ENCODE measurements at regions not wholly inside any gene's neighbourhood (a gene's known extent, or its start where the extent isn't known, plus 50 kb on each side); places are given as distances from the start of the nearest gene placed in this dataset.

GRCh38 chr6:153787341-153787606, 251.8 kb upstream of the OPRM1 start:
- peak; percentile 23 for DNase-seq (ENCODE audit: low spot score)

GRCh38 chr6:153781306-153781705, 257.7 kb upstream of the OPRM1 start:
- DNase-seq (ENCODE audit: low spot score): no peak

- DNase-seq (ENCODE audit: low spot score): no peak
These were observed 259.0 kb upstream of the OPRM1 start for GRCh38 chr6:153780011-153780410.

DNA sequence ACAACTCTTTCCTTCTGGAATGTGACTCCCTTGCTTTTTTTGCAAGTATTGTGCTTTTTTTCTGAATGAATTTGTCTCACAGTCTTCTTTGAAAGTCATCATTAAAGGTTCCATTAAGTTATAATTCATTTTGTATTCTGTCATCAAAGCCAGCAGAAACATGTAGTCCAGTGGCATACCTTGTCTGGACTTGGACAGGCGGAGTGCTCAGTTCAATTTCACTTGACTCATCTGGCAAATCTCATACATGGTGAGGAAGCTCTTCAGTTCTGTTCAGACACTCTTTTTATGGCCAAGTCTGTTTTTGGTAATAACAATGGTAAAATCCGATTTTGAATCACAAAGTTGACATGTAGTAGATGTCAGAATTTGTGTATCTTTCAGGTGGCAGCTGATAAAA, 260.8 kb upstream of the OPRM1 start:
- no peak for DNase-seq (ENCODE audit: low spot score)

DNA sequence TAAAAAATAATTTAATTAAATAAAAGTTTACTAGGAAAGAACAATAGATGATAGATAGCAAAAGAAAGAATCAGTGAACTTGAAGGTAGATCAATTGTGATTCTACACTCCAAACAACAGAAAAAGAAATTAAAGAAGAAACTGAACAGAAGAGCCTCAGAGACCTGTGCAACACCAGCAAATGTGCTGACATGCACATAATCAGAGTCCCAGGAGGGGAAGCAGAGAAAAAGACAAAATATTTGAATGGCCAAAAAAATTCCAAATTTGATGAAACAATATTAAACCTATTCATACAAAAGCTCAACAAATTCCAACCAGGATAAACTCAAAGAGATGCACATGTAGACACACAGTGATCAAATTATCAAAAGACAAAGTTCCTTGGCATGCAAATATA, 267.5 kb upstream of the OPRM1 start:
- DNase-seq (ENCODE audit: low spot score): no peak

- DNase-seq (ENCODE audit: low spot score): no peak
These were observed 271.9 kb upstream of the OPRM1 start for GRCh38 chr6:153767127-153767526.

GRCh38 chr6:153758516-153758915, 280.5 kb upstream of the OPRM1 start:
- DNase-seq (ENCODE audit: low spot score): no peak

DNA sequence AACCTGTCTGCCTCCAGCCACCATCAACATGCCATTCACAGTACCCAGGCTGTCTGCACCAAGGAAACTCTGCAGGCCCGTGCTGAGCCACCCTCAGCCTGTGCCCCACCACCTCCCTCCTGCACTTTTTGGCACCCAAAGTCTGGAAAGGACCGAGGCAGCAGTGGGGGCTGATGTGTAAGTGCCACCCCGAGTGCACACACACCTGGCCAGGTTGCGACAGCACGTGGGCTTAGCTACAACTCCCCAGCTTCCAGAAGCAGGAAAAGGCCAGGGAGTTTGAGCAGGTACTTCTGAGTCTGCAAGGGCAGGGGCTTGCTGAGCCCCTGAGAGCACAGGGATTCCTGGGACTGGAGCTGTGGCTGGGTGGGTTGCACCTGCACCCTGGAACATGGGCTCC, 303.3 kb upstream of the OPRM1 start:
- DNase-seq (ENCODE audit: low spot score): no peak

- no peak for DNase-seq (ENCODE audit: low spot score)
These were observed 309.9 kb upstream of the OPRM1 start for GRCh38 chr6:153729189-153729588.

- no peak for DNase-seq (ENCODE audit: low spot score)
These were observed 311.2 kb upstream of the OPRM1 start for GRCh38 chr6:153727885-153728284.

DNA sequence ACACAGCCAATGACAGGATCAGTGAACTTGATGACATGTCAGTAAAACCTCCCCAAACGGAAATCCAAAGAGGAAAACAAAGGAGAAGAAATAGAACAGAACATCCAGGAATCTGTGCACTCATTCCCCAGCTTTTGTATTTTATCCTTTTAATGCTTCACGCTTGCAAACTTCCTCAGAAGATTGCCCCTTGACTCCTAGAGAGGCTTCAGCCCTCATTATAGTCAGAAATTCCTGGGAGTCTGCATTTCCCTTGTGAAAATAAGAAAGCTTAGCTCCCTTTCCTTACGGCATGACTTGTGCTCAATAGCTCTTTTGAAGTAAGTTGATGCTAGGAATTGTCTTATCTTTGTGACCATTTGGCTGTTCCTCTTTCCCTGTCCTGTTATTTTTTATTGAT, 313.6 kb upstream of the OPRM1 start:
- DNase-seq (ENCODE audit: low spot score): no peak

- no peak for DNase-seq (ENCODE audit: low spot score)
These were observed 318.3 kb upstream of the OPRM1 start for GRCh38 chr6:153720732-153721131.

DNA sequence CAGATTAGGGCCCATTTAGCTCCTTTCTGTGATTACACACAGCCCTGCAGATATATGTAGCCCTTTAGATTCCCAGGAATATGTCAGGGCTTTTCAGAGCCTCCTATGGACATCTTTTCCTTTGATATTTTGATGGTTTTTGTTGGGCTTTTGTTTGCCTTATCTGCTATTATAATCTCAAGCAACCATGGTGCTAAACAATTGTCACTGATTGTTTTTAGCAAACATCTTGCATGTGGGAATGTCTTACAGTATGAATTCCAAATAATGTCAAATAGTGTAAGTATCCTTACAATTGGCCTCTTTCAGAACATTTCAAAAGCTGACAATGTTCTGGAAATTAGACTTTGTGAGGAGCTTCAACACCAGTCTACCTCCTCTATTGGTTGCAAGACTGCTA, 333.6 kb upstream of the OPRM1 start:
- DNase-seq (ENCODE audit: low spot score): no peak

GRCh38 chr6:153702671-153703070, 336.4 kb upstream of the OPRM1 start:
- DNase-seq (ENCODE audit: low spot score): no peak

DNA sequence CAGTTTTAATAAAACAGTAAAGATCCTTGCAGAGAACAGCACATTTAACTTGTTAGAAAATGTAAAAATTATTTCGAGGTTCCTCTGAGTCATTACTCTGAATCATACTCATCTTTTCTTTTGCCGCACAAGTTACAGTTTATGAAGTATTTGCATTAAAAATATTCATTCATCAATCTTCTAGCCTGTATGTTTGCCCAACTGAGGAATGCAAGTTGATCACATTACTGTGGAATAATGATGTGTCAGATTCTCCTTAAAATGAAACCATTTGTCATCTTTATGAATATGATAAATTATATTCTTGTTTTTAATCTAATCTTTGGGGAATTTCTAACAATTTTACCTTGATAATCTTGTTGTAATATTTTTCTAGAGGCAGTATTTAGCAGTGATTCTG, 340.4 kb upstream of the OPRM1 start:
- DNase-seq (ENCODE audit: low spot score): no peak

- DNase-seq (ENCODE audit: low spot score): no peak
These were observed 341.0 kb upstream of the OPRM1 start for GRCh38 chr6:153698001-153698400.

DNA sequence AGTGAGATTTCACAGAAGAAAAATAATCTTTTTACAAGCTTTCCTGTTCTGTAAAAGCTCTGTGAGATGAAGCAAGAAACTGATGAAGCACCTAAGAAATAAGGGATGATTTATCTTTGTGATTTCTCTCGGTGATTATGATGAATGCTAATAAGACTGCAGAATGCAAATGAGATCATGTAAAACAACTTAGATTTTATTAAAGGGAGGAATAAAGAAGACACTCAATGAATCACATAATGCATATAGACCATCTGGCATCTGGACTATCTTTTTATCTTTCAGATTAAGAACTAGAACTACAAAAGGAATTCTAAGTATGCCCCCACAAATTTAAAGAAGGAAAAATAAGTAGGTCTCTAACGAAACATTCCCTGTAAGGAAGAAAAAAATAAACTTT, 361.5 kb upstream of the OPRM1 start:
- DNase-seq (ENCODE audit: low spot score): no peak

GRCh38 chr6:153673750-153674149, 365.3 kb upstream of the OPRM1 start:
- DNase-seq (ENCODE audit: low spot score): no peak

DNA sequence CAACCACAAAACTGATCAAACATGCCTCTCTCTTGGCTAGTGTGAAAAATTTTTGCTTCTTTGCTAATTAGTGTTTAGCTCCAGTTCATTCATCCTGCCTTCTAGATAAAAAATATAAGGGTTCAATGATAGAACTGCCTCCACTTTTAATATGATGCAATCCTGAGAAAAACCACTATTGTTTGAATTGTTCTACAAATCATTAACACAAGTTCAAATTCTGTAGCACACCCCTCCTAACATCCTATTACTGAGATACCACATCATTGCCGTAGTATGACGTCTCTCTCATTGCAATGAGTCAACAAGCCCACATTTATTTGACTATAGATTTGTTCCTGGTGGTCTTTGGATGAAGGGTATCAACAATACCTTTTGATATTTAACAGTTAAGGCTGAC, 365.8 kb upstream of the OPRM1 start:
- DNase-seq (ENCODE audit: low spot score): peak; percentile 15

DNA sequence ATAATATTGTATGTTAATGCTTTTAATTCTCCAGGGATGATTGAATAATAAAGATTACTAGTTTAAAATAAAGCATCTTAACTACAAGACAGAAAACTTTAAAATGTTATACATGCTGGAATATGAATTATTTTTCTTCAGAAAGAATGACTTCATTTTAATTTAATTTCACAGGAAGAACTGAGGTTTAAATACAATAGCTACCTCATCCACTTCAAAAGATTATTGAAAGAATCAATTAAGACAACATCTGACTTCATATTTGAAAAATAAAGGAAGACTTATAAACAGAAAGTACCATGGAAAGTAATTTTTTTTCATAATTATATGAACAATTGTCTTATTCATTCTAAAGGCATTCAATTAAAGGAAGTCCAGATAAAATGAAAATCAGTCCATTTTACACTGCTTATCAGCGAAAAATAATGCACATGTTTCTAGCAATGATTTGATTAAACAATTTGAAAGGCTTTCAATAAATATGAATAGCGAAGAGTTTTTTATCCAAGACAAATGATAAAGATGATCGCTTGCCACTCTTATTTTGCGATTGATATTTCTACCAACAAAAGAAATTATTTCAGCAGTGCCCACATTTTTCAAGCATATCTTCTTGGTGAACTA, 368.5 kb upstream of the OPRM1 start:
- no peak for DNase-seq (ENCODE audit: low spot score)

- peak; percentile 7 for DNase-seq (ENCODE audit: low spot score)
These were observed 370.3 kb upstream of the OPRM1 start for GRCh38 chr6:153668758-153669157.

- no peak for DNase-seq (ENCODE audit: low spot score)
These were observed 376.1 kb upstream of the OPRM1 start for GRCh38 chr6:153662982-153663381.

GRCh38 chr6:153645326-153645725, 393.7 kb upstream of the OPRM1 start:
- no peak for DNase-seq (ENCODE audit: low spot score)

DNA sequence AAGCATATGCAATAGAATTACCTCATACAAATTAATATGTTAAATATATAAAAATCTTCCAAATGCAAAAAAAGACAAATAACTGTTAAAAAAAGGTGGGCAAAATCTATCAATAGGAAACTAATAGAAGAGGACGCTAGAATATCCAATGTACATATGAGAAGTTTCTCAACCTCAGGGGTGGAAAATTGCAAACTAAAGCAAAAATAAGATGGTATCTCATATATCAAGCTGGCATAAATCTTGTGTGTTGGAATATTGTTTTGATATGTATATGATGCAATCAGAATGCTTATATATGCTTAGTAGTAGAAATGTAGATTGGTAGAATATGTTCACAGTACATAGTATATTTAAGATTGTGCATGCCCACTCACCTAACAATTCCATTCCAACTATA, 395.0 kb upstream of the OPRM1 start:
- no peak for DNase-seq (ENCODE audit: low spot score)

GRCh38 chr6:153634416-153634815, 404.6 kb upstream of the OPRM1 start:
- DNase-seq (ENCODE audit: low spot score): no peak
